Stimulated activated CD4-positive, alpha-beta T cell treated with anti-CD3 and anti-CD28 coated beads, TNF-alpha, amount 100 ng/mL, for 4 hours (primary cell): ENCODE measurements at regions not wholly inside any gene's neighbourhood (a gene's known extent, or its start where the extent isn't known, plus 50 kb on each side); places are given as distances from the start of the nearest gene placed in this dataset.
"Not testable (repeated sequence)": the region's sequence is repeated elsewhere in the genome, so short reads cannot be mapped to it uniquely, and the experiment has no call there.

Experiments used
- DNase-seq, 3 experiments: peaks; one replicate each; pipeline ENCODE4 v3.0.0-alpha.2; 2020; ENCODE audit warnings: low read depth in 3 of 3

DNA sequence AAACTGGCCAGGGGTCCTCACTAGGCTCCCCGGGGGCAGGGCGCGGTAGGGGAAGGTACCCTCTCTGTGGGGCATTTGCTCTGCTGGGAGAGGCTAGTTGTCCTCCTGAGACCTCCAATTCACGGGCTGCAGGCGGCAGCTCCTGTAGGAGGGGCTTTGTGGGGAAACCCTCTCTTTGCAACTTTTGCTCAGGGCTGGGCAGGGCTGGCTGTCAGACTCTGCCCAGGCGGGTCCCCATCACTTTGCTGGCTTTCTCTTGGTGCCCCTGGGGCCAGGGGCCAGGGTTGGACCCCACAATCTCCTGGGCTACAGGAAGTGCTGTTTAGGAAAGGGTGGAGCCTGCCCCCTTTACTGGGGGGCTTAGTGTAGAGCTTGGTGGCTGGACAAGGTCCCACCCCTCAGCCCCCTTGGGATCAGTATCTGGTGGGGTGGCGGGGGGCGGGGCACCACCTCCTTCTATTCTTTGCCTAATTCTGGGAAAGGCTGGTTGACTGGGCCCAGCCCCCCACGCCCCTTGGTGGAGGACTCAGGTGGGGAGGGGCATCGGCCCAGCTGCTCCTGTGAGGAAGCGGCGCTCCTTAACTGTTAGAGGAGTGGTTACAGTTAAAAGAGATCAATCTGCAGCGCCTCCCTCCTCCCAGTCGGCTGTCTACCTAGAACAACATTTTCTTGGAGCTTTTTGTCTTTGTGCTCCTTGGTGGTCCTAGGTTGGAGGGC, 918.7 kb downstream of the AACS start:
- no peak for DNase-seq

- no peak for DNase-seq
These were observed 923.3 kb downstream of the AACS start for GRCh38 chr12:125988545-125988944.

DNA sequence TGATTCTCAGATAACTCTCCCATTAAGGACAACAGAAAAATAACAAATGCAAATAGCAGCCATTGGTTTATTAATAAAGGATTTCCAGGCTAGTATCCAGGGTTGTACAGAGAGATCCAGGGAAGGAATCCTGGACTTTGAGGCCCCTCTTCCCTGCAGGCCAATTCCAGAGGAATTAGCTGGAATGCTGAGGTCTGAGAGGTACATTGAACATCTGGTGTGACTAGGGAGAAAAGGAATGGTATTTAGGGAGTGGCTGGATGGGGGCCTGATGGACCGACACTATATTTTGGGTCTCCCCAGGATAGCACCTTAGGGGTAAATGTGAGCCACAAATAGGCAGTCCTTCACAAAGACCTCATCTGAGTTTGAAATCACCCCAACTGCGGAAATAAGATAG, 924.5 kb downstream of the AACS start:
- DNase-seq: no peak

GRCh38 chr12:125996443-125996842, 931.2 kb downstream of the AACS start:
- DNase-seq: no peak

DNA sequence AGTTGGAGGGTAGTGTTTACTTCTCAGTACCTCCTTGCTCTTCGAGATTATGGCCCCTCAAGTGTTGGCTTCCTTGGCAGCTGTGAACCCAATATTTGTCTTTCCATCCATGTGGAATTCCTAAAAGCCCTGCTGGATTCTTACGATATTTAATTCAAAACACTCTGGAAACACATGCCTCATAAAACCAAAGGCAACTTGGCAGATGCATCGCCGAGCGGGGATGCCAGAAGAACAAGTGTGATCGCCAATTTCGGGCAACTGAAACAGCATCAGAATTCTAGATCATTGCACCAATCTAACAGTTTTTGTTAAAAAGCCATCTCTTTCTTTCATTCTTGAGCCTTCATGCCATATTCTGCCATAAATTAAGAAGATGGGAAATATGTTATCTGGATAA, 934.4 kb downstream of the AACS start:
- no peak for DNase-seq

- DNase-seq: no peak
These were observed 954.1 kb downstream of the AACS start for GRCh38 chr12:126019385-126019784.

GRCh38 chr12:126021675-126022074, 956.4 kb downstream of the AACS start:
- no peak for DNase-seq

DNA sequence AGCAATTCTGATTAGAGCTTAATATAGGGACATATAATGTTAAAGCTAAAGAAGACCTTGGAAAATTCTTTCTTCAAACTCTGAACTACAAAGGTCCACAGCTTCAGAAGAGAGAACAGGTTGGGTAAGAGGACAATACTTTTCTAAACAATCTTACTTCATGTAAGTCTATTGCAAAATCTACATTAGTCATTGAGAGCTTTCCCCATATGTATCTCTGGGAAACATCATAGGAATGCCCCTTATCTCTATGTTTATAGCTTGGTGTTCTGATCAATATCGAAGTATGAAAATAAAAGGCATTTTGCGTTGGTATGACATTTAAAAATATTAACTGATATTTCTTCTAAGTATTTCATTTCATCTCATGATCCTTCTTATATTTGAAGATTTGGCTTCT, 962.6 kb downstream of the AACS start:
- no peak for DNase-seq

DNA sequence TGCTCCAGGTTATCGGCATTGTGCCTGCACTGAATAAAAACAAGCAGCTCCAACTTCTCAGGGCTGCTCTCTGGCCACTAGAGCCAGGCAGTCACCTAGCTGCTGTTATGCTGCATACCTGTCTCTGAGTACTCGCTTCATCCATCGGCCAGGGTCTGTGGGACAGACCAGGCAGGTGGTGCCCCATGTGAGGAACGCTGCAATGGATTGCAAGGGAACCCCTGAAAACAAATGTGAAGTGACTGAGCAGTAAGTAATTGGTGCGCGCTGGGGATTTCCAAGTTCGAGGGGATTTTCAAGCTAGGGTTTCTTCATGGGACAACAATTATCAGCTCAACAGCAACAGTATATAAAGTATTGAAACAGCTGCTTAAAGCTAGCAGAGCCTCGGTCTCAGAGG, 965.3 kb downstream of the AACS start:
- no peak for DNase-seq

GRCh38 chr12:126033751-126034150, 968.5 kb downstream of the AACS start:
- no peak for DNase-seq

- no peak for DNase-seq
These were observed 971.1 kb downstream of the AACS start for GRCh38 chr12:126036348-126036747.

DNA sequence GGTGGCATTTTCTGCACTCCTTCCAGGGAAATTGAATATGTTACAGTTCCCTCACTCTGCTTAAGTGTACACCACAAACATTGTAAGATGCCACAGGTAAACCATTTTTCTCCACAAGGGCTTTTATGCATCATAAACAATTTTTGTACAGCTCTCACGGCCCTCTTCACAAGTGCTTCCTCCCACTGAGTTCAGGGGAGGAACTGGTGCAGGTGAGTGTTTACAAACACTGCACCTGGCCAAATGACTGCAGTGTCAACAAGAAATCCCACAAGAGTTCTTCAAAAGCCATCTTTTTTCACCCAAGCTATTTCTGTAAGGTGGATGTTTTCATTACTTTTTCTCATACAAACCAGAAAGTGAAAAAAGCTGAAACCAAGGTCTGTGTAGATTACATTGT, 973.2 kb downstream of the AACS start:
- DNase-seq: no peak

GRCh38 chr12:126040307-126040706, 975.1 kb downstream of the AACS start:
- no peak for DNase-seq

GRCh38 chr12:126042286-126042685, 977.1 kb downstream of the AACS start:
- DNase-seq: no peak

GRCh38 chr12:126049501-126049900, 984.3 kb downstream of the AACS start:
- DNase-seq: not testable (repeated sequence)

DNA sequence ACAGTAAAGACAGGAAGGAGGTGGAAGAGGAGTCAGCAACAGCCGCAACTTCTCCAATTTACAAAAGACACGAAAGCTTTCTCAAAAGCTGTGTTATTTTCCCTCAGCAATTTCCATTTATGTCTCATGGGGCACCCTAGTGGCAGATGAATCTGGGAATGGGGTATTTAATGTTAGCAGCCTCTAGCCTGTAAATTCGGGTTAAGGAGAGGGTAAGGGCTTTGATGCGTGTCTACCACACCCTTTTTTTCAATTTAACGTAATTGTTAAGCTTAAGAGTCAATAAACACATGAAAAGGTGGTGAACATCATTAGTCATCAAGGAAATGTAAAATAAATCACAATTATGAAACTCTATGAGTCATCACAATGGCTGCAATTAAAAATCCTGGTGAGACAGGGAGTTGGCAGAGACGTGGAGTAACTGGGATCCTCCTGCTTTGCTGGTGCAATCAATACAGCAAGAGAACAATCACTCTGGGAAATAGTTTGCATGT, 986.4 kb downstream of the AACS start:
- DNase-seq: no peak

DNA sequence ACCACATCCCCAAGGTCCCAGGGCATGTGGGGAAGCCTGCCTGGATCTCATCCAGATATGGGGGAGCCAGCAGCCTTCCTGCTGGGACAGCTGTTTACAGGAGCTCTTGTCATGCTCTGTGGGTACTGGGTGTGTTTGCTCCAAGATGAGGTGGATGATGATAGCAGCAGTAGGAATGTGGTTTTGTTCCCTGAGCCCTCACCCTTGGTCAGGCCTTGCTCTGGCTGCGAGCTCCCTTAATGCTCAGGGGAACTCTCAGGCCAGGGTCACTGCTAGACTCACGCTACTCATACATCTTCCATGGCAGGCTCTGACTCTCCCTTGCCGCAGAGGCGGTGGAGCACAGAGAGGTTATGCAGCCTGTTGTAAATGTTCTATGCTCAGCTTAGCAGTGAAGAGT, 990.3 kb downstream of the AACS start:
- DNase-seq: no peak

DNA sequence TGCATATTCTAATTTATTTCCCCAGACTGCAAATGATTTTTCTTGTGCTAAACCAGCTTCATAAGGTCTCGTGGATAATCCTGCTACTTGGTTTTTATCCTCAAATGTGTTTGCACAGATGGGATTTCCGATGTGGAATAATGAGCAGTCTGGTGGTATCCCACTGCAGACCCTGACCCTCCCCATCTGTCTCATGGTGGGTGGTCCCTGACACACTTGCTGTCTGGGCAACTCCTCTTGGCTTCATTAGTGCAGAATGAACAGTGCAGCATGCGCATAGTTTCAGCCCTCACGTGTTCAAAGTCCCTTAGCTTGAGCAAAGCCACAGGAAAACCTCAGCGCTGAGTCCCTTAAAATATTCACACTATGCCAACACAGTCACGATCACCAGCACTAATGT, 996.5 kb downstream of the AACS start:
- DNase-seq: no peak

GRCh38 chr12:126064028-126064427, 998.8 kb downstream of the AACS start:
- DNase-seq: no peak

DNA sequence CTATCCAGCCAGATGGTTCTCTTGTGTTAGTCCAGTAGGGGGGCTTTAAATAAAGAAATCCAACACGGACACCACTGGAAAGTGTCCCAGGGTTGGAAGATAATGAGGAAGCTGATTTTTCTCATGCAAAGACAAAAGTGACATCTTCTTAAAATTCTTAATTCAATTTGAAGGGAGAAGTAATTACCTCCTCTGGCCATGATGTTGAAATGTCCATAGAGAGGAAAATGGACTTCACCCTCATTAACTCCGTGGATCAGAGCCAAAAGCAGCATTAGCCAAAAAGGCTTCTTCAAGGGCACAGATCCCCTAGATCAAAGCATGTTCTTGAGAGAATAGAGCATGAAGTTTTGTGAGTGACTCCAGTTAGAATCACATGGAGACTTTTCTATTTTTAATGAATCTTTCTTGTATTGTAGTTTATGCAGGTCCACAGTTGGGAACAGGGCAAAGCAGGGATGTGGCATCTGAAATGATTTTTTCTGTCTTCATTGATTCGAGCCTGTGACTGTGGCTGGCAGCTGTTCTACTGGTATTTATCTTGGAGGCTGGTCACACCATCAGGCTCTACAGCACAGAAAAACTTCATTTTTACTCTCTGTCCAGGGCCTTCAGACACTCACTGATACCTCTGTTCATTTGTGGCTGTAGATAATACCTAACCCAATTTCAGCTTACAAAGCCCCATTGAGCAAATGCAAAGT, 1002.5 kb downstream of the AACS start:
- DNase-seq: no peak

DNA sequence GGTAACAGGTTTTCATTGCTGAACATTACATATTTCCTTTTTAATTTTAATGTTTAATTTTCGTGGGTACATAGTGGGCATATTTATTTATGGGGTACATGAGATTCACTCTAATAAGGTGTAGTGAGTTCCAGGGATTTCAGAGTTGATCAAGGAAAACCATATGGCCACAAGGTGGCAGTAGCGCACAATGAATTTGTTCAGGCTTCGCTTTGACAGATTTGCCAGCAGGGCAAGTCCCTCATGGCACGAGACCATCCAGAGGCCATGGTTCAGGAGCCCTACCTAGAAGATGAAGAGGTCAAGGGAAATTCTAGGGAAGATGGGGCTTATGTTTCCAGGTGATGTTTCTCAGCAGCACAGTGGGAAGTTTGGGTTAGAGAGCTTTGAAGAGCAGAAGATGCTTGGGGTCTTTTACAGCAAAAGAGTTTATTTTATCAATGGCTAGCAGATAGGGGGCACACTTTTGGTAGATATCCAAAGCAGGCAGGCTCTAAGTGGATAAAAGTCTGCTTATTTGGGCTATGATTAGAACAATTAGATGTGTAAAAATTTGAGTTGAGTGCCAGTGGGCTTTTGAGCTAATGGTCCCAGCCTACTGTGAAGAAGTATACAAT, 1004.4 kb downstream of the AACS start:
- DNase-seq: peak in 1 of 3 experiments; percentile 5

GRCh38 chr12:126076515-126076914, 1011.3 kb downstream of the AACS start:
- no peak for DNase-seq

DNA sequence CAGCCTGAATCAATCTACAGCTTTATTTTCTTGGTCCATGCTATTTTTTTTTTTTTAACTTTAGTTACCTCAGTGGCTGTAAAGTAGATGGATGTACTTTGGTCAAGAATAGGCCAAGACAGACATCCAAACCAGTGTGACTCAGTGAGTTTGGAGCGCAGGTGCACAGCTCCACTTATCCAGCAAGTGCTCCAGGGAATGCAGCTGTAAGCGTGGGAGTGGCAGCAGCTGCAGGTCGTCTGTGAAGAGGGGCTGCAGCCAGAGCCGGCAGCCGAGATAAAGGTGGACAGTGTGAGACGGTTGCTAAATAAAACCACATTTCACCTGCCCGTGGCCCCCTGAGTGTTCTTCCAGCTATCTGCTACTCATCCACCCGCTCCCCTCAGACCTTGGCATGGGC, 1018.7 kb downstream of the AACS start:
- DNase-seq: no peak
